Iris pigment epithelial cell (primary cell): ENCODE measurements at regions not wholly inside any gene's neighbourhood (a gene's known extent, or its start where the extent isn't known, plus 50 kb on each side); places are given as distances from the start of the nearest gene placed in this dataset.
A peak's percentile ranks its signal among the peaks of the same experiment; 100 is the strongest.

Experiments
- DNase-seq: peaks from one replicate; pipeline ENCODE4 v3.0.0-alpha.2; 2011; ENCODE audit warnings: low read depth

DNA sequence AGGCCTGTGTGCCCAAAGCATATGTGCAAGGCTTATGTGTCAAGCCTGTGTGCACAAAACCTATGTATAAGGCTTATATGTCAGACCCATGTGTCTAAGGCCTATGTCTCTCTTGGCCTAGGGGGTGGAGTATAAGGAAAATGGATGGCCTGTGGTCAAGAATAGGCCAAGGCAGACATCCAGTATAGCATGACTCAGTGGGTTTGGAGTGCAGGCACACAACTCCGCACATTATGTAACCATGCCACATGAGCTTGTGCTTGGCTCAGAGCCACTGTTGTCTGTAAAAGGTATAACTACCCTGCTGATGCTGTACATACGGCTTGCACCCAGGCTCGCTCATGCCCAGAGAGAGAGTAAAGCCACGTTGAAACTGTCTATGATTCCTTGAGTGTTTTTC is 626.4 kb upstream of the NUDT12 start:
- peak; percentile 92 for DNase-seq

GRCh38 chr5:104187656-104188055 is 625.1 kb upstream of the NUDT12 start:
- no peak for DNase-seq

GRCh38 chr5:104186510-104186909 is 623.9 kb upstream of the NUDT12 start:
- no peak for DNase-seq

- DNase-seq: peak; percentile 45
These were observed 623.5 kb upstream of the NUDT12 start for GRCh38 chr5:104186100-104186499.

- DNase-seq: no peak
These were observed 621.7 kb upstream of the NUDT12 start for GRCh38 chr5:104184264-104184663.

GRCh38 chr5:104178829-104179456 is 616.4 kb upstream of the NUDT12 start:
- DNase-seq: peak; percentile 55

DNA sequence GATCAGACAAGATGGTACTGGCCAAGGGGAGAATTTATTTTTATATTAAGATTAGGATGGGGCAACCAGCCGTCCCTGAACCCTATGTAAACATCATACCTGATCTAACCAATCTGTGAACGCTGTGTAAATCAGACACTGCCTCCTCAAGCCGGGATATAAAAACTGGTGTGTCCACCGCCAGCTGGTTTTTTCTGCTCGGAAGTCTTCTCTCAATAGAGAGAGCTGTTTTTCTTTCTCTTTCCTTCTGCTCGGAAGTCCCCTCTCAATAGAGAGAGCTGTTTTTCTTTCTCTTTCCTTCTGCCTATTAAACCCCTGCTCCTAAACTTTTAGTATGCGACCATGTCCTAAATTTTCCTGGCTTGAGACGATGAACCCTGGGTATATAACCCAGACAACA is 615.5 kb upstream of the NUDT12 start:
- DNase-seq: no peak

GRCh38 chr5:104177651-104178050 is 615.1 kb upstream of the NUDT12 start:
- DNase-seq: no peak

GRCh38 chr5:104172976-104173375 is 610.4 kb upstream of the NUDT12 start:
- DNase-seq: no peak

- DNase-seq: no peak
These were observed 609.5 kb upstream of the NUDT12 start for GRCh38 chr5:104171958-104172690.

- peak; percentile 23 for DNase-seq
These were observed 608.3 kb upstream of the NUDT12 start for GRCh38 chr5:104170926-104171325.

DNA sequence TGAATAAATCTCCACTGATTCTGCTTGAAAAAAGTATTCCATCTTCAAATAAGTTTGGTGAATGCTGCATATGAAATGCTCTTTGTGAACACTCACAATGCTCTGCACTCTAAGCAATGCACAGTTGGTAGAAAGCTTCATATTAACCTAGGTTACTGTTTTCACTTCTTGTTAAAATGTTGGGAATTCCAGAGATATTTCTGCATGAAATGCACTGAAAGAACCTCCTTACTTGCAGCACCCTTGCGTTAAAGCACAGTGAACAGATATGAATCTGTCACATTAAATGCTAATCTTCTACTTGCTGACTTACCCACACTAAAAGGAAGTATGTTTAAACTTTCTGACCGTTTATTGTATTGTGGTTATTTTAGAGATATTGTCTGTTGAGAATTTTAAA is 584.1 kb upstream of the NUDT12 start:
- DNase-seq: no peak

DNA sequence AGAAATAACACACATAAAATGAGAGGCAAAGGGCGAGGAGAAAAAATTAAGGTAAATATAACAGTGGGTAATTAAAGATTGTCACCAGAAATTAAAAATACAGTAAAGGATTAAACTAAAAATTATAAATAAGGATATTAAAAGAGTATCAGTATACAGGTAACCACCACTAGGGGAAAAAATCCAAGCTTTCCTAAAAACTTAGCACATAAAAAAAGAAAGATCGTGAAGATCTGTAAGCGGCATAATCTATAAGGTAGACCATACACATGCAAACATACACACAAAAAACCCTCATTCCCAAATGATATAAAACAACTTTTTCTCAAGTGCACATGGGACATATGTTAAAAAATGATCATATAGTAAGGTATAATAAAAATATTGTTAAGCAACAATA is 577.3 kb upstream of the NUDT12 start:
- no peak for DNase-seq

- no peak for DNase-seq
These were observed 567.7 kb upstream of the NUDT12 start for GRCh38 chr5:104130320-104130719.

GRCh38 chr5:104128348-104128747 is 565.8 kb upstream of the NUDT12 start:
- no peak for DNase-seq

- no peak for DNase-seq
These were observed 564.4 kb upstream of the NUDT12 start for GRCh38 chr5:104126980-104127379.

- DNase-seq: no peak
These were observed 556.9 kb upstream of the NUDT12 start for GRCh38 chr5:104119529-104119928.

DNA sequence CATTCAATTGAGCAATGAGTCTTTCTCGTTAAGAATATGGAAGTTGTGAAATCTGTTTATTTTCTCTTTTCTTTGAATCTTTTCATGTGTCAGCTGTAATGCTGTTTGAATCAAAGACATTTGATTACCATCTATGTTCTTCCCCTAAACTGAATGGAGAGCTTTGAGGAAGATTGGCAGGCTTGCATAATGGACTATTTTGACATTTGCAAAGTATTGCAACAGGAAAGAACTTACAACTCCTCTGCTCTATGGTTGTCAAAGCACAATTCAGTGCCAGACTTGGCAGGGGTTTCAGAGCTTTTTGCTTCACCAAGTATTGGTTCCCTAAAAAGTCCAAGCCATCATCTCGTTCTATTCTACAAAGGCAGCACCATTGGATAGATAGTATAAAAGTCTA is 549.0 kb upstream of the NUDT12 start:
- DNase-seq: no peak

GRCh38 chr5:104096451-104096850 is 533.9 kb upstream of the NUDT12 start:
- no peak for DNase-seq

DNA sequence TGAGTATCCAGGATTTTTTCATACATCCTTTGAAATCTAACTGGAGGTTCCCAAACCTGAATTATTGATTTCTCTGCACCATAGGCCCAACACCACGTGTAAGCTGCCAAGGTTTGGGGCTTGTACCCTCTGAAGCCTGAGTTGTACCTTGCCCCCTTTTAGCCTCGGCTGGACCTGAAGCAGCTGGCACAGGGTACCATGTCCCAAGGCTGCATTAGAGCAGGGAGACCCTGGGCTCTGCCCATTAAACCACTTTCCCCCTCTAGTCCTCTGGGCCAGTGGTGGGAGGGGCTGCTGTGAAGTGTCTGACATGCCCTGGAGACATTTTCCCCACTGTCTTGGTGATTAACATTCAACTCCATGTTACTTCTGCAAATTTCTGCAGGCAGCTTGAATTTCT is 532.9 kb upstream of the NUDT12 start:
- DNase-seq: no peak

DNA sequence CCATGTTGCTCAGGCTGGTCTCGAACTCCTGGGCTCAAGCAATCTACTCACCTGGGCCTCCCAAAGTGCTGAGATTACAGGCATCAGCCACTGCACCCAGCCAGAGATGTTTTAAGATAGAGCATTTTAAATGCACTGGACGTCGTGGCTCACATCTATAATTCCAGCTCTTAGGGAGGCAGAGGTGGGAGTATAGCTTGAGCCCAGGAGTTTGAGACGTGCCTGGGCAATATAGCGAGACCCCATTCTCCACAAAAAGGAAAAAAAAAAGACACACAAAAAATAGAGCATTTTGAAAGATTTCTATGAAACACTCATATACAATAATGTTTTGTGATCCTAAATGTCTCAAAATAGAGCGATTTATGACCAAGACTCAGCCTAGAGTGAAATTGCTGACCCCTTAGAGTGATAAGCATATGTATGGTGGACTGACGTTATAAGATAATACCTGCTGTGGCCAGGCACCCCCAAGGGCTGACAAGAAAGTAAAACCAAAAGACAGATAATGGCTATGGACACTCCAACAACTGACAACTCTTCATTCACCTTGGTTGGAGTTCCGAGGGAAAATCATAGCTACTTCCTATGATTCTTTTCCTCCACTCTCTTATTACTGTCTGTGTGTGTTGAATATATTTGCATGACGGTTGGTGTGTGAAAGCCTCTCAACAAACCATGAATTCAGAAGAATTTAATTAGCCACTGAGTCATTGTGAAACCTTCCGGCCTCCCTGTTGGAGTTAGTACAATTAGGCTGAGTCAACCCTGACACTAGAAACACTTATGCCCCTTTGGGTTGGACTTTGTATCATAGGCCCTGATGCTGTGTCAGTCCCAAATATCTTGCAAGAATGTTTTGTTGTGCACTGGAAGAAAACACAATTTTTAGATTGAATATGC is 526.5 kb upstream of the NUDT12 start:
- DNase-seq: peak; percentile 12

- no peak for DNase-seq
These were observed 522.3 kb upstream of the NUDT12 start for GRCh38 chr5:104084896-104085295.

DNA sequence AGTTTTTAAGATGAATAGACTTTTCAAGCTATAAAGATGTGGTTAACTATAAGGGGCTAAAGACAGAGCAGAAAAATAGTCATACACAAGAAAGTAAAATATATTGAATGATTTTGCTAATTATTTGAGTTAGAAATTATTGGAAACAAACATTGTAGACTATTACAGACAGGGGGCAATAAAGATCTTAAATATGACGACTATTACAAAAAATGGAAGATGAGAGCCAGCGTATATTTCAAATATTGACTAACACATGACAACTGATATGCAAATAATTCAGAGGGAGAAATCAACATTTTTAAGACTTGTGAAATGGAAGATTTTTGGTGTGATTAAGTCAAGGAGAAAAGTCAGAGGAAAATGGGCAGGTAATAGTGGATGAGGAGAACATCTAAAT is 520.2 kb upstream of the NUDT12 start:
- DNase-seq: no peak
